Liver (tissue), 3 donors: ENCODE measurements at regions not wholly inside any gene's neighbourhood (a gene's known extent, or its start where the extent isn't known, plus 50 kb on each side); places are given as distances from the start of the nearest gene placed in this dataset.

Experiments used
- GABPA ChIP-seq, 2 donors: IDR thresholded peaks in 1 of 2; conservative IDR thresholded peaks in 1 of 2; 2 replicates each; pipeline ENCODE4 v1.6.1; 2016; ENCODE audit warnings: antibody characterized with exemption in 2 of 2, mild to moderate bottlenecking in 1 of 2, moderate library complexity in 1 of 2
- TAF1 ChIP-seq: conservative IDR thresholded peaks from 2 replicates; pipeline ENCODE4 v1.6.1; 2016; ENCODE audit warnings: antibody characterized with exemption, mild to moderate bottlenecking
- YY1 ChIP-seq: IDR thresholded peaks from 2 replicates; pipeline ENCODE4 v1.6.1; 2016; ENCODE audit warnings: antibody characterized with exemption, mild to moderate bottlenecking
- TF ChIP-seq, protein P1 (sequence below): fragments of 150-350 bp; IDR thresholded peaks from 2 replicates; pipeline ENCODE4 v1.5.1; 2017; ENCODE audit warnings: improper control_type of control experiment, low read depth, low read length; ENCODE audit not compliant: missing input control
- donor health status: healthy.
- donor health status: healthy.

DNA sequence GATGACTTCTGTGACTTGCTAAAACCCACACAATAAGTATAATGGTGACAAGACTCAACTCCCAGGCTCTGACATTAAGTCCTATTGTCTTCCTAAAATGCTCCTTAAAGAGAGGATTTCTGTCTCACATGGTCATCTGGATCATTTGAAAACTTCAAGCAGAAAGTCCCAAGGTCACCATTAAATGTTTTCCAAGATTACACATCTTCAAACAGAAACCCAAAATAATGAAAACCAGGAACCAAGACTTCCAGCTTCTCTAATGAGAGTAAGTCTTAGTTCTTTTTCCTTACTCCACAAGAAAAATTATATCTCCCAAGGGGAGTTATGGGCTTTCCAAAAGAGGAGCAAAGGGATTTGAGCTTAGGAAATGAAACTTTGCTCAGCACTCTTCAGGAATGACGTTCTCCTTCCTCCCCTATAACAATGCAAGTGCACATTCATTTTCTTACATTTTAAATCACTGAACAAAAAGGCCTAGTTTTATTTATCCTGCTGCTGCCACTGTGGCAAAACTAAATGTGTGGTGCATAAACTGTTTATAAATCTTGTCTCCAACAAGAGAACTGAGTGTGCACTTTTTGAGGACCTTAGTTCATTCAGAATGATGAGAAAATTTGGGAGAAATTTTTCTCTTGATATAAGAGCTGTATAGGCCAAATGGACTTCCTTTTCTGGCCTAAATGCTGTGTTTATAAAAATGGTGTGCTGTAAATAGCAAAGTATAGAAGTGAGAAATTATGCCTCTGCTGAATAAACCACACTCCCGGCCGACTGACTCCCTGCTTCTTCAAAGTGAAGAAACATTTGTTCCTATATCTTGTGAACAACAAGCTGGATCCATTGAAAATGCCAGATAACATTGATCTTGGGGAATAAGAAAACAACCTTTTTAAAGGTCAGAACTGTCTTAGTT, 148.4 kb upstream of the PLEKHG7 start:
- TF ChIP-seq GABPA (IDR thresholded peaks at IDR 0.05 in 1 of 2, conservative IDR thresholded peaks at IDR 0.05 in 1 of 2) = no peak
- TF ChIP-seq, protein P1, sequence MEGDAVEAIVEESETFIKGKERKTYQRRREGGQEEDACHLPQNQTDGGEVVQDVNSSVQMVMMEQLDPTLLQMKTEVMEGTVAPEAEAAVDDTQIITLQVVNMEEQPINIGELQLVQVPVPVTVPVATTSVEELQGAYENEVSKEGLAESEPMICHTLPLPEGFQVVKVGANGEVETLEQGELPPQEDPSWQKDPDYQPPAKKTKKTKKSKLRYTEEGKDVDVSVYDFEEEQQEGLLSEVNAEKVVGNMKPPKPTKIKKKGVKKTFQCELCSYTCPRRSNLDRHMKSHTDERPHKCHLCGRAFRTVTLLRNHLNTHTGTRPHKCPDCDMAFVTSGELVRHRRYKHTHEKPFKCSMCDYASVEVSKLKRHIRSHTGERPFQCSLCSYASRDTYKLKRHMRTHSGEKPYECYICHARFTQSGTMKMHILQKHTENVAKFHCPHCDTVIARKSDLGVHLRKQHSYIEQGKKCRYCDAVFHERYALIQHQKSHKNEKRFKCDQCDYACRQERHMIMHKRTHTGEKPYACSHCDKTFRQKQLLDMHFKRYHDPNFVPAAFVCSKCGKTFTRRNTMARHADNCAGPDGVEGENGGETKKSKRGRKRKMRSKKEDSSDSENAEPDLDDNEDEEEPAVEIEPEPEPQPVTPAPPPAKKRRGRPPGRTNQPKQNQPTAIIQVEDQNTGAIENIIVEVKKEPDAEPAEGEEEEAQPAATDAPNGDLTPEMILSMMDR = no peak
- TF ChIP-seq YY1 = no peak
- no peak for TF ChIP-seq TAF1
